HG03378 (cell line): ENCODE measurements at regions not wholly inside any gene's neighbourhood (a gene's known extent, or its start where the extent isn't known, plus 50 kb on each side); places are given as distances from the start of the nearest gene placed in this dataset.
"Not testable (repeated sequence)": the region's sequence is repeated elsewhere in the genome, so short reads cannot be mapped to it uniquely, and the experiment has no call there.

Experiments
- ATAC-seq: cut with Tn5 transposase; IDR thresholded peaks from one replicate; pipeline ENCODE4 v1.9.1; 2021; ENCODE audit warnings: mild to moderate bottlenecking, moderate library complexity; ENCODE audit not compliant: unreplicated experiment

DNA sequence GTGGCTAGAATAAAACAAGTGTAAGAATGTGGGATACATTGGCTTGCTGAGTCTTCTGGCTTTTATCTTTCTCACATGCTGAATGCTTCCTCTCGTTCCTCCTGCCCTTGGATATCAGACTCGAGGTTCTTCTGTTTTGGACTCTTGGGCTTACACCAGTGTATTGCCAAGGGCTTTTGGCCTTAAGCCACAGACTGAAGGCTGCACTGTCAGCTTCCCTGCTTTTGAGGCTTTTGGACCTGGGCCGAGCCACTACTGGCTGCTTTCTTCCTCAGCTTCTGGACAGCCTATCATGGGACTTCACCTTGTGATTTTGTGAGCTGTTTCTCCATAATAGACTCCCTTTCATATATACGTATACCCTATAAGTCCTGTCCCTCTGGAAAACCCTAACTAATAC, 300.9 kb upstream of the STXBP6 start:
- no peak for ATAC-seq

DNA sequence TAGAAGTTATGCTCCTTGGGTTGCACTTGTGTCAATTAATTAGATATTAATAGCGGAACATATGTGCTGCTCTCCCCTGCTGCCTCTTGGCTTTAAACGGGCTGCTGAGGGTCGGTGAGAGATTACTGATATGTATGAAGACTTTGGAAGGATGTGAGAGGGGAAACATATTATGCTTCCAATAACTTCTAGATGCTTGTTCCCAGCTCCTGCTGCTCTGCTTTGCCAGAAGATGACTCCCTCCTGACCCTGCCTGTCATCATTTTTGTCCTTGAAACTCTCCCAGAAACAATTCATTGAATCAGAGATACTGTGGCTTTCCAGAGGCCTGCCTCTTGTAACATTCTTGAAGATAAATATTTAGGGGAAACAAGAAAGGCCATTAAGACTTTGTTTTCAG, 300.1 kb upstream of the STXBP6 start:
- no peak for ATAC-seq

DNA sequence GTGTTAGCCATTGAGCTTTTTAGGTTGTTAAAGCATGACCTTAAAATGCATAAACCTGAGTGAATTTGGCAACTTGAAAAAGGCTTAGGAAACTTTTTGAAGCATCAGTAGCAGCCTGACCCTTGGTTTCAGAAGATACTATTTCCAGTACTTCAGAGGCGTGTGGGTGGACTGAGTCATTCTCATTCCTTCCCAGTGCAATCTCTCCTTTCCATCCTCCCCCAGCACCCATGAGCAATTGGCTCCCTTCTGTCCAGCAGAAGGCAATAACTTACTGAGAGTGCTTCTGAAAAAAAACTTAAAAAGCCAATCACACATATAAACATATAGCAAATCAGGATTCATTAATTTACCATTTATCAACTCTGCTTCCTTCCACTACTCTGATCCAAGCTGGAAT, 299.3 kb upstream of the STXBP6 start:
- no peak for ATAC-seq

DNA sequence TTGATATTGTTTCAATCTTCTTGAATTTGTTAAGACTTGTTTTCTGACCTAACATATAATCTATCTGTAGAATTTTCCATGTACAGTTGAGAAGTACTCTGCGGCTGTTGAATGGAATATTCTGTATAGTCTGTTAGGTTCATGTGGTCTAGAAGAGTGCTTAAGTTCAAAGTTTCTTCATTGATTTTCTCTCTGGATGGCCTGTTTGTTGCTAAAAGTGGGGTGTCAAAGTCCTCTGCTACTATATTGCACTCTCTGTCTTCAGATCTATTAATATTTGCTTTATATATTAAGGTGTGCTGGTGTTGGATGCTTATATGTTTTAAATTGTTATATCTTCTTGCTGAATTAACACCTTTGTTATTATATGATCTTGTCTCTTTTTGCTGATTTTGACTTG, 290.9 kb upstream of the STXBP6 start:
- no peak for ATAC-seq

- ATAC-seq: no peak
These were observed 272.8 kb upstream of the STXBP6 start for GRCh38 chr14:25322784-25323183.

GRCh38 chr14:25316007-25316406, 266.1 kb upstream of the STXBP6 start:
- ATAC-seq: not testable (repeated sequence)

DNA sequence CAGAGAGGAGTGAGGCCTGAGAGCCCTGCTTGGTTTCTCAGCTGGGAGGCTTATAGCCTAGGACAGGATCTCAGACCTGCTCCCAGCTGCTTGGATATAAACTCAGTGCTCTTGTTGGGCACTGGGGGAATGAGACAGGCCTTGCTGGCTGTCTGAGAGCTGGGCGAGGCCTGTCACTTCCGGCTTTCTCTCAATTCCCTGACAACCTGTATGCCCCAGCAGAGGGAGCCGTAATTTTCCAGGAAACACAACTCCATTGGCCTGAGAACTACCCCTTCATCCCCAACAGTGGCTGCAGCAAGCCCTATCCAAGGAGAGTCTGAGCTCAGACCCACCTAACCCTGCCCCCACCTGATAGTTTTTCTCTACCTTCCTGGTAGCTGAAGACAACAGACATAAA, 258.3 kb upstream of the STXBP6 start:
- no peak for ATAC-seq

DNA sequence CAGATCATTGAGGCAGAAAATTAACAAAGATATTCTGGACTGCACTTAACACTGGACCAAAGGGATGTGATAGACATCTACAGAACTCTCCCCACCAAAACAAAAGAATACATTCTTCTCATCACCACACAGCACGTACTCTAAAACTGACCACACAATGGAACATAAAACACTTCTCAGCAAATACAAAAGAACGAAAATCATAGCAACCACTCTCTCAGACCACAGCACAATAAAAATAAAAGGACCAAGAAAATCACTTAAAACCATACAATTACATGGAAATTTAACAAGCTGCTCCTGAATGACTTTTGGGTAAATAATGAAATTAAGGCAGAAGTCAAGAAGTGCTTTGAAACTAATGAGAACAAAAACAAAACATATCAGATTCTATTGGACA, 254.0 kb upstream of the STXBP6 start:
- no peak for ATAC-seq

DNA sequence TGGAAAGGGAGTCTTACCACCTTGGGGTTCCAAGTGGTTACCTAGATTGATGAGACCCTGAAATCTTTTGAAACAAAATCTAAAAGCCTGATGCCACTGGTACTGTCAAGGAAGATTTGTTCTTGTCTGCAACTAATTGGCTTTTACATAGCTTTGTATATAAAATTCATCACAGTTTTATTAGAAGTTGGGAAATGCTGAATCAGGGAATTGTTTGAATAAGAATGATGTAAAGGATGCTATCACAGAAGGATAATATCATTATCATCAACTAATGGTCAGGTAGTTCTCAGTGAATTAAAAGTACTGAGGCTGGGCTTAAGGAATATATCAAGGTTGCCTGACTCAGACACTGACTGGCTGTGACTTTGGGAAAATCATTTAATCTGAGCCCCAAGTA, 248.3 kb upstream of the STXBP6 start:
- ATAC-seq: no peak

- ATAC-seq: not testable (repeated sequence)
These were observed 240.2 kb upstream of the STXBP6 start for GRCh38 chr14:25290154-25290553.

- ATAC-seq: no peak
These were observed 224.6 kb upstream of the STXBP6 start for GRCh38 chr14:25274529-25274928.

GRCh38 chr14:25267186-25267585, 217.2 kb upstream of the STXBP6 start:
- ATAC-seq: no peak

- ATAC-seq: no peak
These were observed 209.5 kb upstream of the STXBP6 start for GRCh38 chr14:25259470-25259869.

GRCh38 chr14:25252793-25253192, 202.8 kb upstream of the STXBP6 start:
- ATAC-seq: no peak

GRCh38 chr14:25250516-25250915, 200.6 kb upstream of the STXBP6 start:
- no peak for ATAC-seq

- no peak for ATAC-seq
These were observed 197.7 kb upstream of the STXBP6 start for GRCh38 chr14:25247609-25248008.

GRCh38 chr14:25246751-25247150, 196.8 kb upstream of the STXBP6 start:
- ATAC-seq: no peak

DNA sequence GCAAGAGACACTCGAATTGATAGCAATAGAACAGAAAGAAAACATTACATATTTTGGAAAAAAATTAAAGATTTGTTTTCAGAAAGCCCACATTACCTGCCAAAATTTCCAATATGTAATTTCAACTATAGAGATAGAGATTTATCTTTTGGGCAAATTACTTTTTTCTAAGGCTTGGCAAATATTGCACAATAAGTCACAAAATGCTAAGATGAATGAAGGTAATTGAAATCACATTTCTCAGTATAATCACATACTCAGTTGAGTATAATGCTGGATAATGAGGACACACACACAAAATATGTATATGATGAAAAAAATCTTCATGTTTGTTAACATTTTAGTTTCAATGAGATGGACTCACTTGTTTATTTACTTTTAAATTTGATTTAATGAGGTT, 189.2 kb upstream of the STXBP6 start:
- ATAC-seq: no peak

- no peak for ATAC-seq
These were observed 187.9 kb upstream of the STXBP6 start for GRCh38 chr14:25237845-25238244.

DNA sequence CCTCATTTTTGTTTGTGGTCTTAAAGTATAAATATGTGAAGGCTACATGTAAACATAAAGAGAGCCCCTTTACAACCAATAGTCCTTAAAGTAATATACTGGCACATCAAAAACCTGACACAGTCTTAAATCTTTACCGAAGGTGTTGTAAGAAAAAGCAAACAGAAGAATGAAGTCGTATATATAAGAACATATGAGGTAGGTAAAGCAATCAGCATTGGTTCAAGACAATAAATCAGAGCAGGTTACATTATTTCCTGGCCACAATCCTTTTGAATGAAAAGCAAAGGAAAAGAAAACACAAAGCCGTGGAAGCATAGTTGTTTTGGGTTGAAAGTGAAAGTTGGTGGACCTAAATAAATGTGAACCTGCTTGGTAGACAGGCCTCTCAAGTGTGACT, 183.7 kb upstream of the STXBP6 start:
- ATAC-seq: no peak

GRCh38 chr14:25231004-25231403, 181.1 kb upstream of the STXBP6 start:
- no peak for ATAC-seq

- ATAC-seq: no peak
These were observed 176.3 kb upstream of the STXBP6 start for GRCh38 chr14:25226214-25226613.

DNA sequence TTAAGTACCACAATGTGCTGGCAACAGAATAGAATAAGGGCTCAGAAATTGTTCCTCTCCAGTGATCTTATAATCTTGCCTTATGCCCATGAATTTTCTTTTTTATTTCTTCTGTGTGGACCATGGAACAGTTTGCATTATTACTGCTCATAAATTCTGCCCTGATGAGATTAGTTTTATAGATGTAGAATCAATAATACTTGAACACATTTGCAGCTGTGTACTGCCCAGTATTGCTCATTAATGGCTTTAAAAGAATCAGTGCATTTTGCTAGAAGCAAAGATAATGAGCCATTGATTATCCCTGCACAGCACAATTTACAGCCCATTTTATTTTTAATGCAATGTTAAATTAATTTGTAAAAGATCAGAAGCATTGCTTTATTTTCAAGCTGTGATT, 172.3 kb upstream of the STXBP6 start:
- no peak for ATAC-seq

- no peak for ATAC-seq
These were observed 170.6 kb upstream of the STXBP6 start for GRCh38 chr14:25220514-25220913.
